ENCODE measurements at regions not wholly inside any gene's neighbourhood (a gene's known extent, or its start where the extent isn't known, plus 50 kb on each side); places are given as distances from the start of the nearest gene placed in this dataset.

GRCh38 chr1:234944439-234945344 is 183.9 kb downstream of the TOMM20 start:
- dilution Hi-C loops (cut with MboI; ENCODE audit: extremely low pct_ligation_motif_present, low sequenced_read_pairs) = no loop called here
- H2AFZ ChIP-seq (ENCODE audit: control insufficient read depth, low read length) = no peak overlapping the region
- H3K36me3 ChIP-seq (ENCODE audit: control insufficient read depth in 2 of 2, extremely low read depth in 1 of 2, insufficient read depth in 2 of 2, low read length in 2 of 2) = no peaks in the 10 kb centered on the region
- H3K4me1 ChIP-seq (ENCODE audit: control insufficient read depth, extremely low read depth, insufficient read depth, low read length) = no peaks in the 10 kb centered on the region
- no peak overlapping the region for H3K9ac ChIP-seq (ENCODE audit: control insufficient read depth, extremely low read depth, insufficient read depth, low read length)
- peaks cover 4% of the 10 kb centered on the region for H3K9me3 ChIP-seq (ENCODE audit: control insufficient read depth, low read depth, low read length)
- no peak for DNase-seq (ENCODE audit: low read depth, low spot score)
- H3K9me1 ChIP-seq (ENCODE audit: control insufficient read depth, extremely low read depth, insufficient read depth, low read length) = no peaks in the 10 kb centered on the region
- H4K20me1 ChIP-seq (ENCODE audit: control insufficient read depth, extremely low read depth, insufficient read depth, low read length) = no peaks in the 10 kb centered on the region
- no peak overlapping the region for H3K27ac ChIP-seq (ENCODE audit: control insufficient read depth, insufficient read depth, low read length)
- FAIRE-seq = no peak
- no peaks in the 10 kb centered on the region for H3K79me2 ChIP-seq (ENCODE audit: control insufficient read depth, insufficient read depth, low read length)
- no peak overlapping the region for H3K4me3 ChIP-seq (ENCODE audit: control insufficient read depth in 2 of 3, extremely low read depth in 1 of 3, insufficient read depth in 2 of 3, low read depth in 1 of 3, low read length in 3 of 3)
- H3K4me2 ChIP-seq (ENCODE audit: control insufficient read depth, extremely low read depth, insufficient read depth, low read depth, low read length) = no peak overlapping the region
- peaks cover 3% of the 10 kb centered on the region for H3K27me3 ChIP-seq (ENCODE audit: control insufficient read depth, extremely low read depth, insufficient read depth, low read length)
- TF ChIP-seq CTCF (optimal IDR thresholded peaks at IDR 0.05 in 1 of 3, IDR thresholded peaks at IDR 0.05 in 1 of 3, conservative IDR thresholded peaks at IDR 0.05 in 1 of 3; ENCODE audit: extremely low read depth in 1 of 3, insufficient read depth in 2 of 3, low read length in 3 of 3) (no peak), EZH2 (IDR thresholded peaks at IDR 0.05; ENCODE audit: low read length) (no peak)

DNA sequence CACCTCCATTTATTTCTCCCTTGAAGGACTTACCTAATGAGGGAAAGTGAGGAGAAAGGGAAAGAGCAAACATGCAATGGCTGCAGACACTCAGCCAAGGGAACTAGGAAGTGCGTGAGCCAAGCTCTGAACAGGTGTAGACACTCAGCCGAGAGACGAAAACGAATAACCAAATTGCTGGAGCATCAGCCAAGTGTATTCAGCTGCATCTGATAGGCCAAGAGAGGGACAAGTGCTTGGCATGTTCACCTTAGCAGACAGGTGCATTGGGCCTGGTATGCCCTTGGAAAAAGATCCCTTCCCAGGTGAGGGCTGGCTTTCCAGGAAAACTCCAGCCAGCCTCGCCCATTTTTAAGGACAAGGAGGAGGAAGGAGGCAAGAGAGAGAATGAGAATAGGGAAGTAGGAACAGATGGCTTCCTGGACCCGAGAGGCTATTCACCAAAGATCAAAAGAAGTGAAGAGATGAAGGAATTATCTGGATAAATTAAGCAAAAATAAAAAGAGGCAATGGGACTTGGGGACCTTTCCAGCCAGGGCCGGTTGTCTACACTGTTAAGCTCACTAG is 184.7 kb downstream of the TOMM20 start:
- H3K36me3 ChIP-seq (ENCODE audit: control insufficient read depth in 2 of 2, extremely low read depth in 1 of 2, insufficient read depth in 2 of 2, low read length in 2 of 2) = no peaks in the 10 kb centered on the region
- DNase-seq (ENCODE audit: low read depth, low spot score) (no peak), FAIRE-seq (no peak)
- TF ChIP-seq CTCF (optimal IDR thresholded peaks at IDR 0.05 in 1 of 3, IDR thresholded peaks at IDR 0.05 in 1 of 3, conservative IDR thresholded peaks at IDR 0.05 in 1 of 3; ENCODE audit: extremely low read depth in 1 of 3, insufficient read depth in 2 of 3, low read length in 3 of 3) (no peak), EZH2 (IDR thresholded peaks at IDR 0.05; ENCODE audit: low read length) (no peak)
- H3K9ac ChIP-seq (ENCODE audit: control insufficient read depth, extremely low read depth, insufficient read depth, low read length) = no peak overlapping the region
- H3K4me3 ChIP-seq (ENCODE audit: control insufficient read depth in 2 of 3, extremely low read depth in 1 of 3, insufficient read depth in 2 of 3, low read depth in 1 of 3, low read length in 3 of 3) = no peak overlapping the region
- no peaks in the 10 kb centered on the region for H3K9me1 ChIP-seq (ENCODE audit: control insufficient read depth, extremely low read depth, insufficient read depth, low read length)
- H3K79me2 ChIP-seq (ENCODE audit: control insufficient read depth, insufficient read depth, low read length) = no peaks in the 10 kb centered on the region
- H3K27me3 ChIP-seq (ENCODE audit: control insufficient read depth, extremely low read depth, insufficient read depth, low read length) = peaks cover 3% of the 10 kb centered on the region
- H3K9me3 ChIP-seq (ENCODE audit: control insufficient read depth, low read depth, low read length) = no peaks in the 10 kb centered on the region
- H4K20me1 ChIP-seq (ENCODE audit: control insufficient read depth, extremely low read depth, insufficient read depth, low read length) = no peaks in the 10 kb centered on the region
- H3K27ac ChIP-seq (ENCODE audit: control insufficient read depth, insufficient read depth, low read length) = no peak overlapping the region
- dilution Hi-C loops (cut with MboI; ENCODE audit: extremely low pct_ligation_motif_present, low sequenced_read_pairs) = no loop called here
- no peak overlapping the region for H2AFZ ChIP-seq (ENCODE audit: control insufficient read depth, low read length)
- no peak overlapping the region for H3K4me2 ChIP-seq (ENCODE audit: control insufficient read depth, extremely low read depth, insufficient read depth, low read depth, low read length)
- H3K4me1 ChIP-seq (ENCODE audit: control insufficient read depth, extremely low read depth, insufficient read depth, low read length) = no peaks in the 10 kb centered on the region
